Stimulated activated CD4-positive, alpha-beta T cell treated with anti-CD3 and anti-CD28 coated beads, TNF-alpha, amount 100 ng/mL, for 1 hour (primary cell): ENCODE measurements at regions not wholly inside any gene's neighbourhood (a gene's known extent, or its start where the extent isn't known, plus 50 kb on each side); places are given as distances from the start of the nearest gene placed in this dataset.
"Not testable (repeated sequence)": the region's sequence is repeated elsewhere in the genome, so short reads cannot be mapped to it uniquely, and the experiment has no call there.

ENCODE experiments used
- DNase-seq, 3 donors: peaks; one replicate each; pipeline ENCODE4 v3.0.0-alpha.2; 2020; ENCODE audit warnings: low read depth in 3 of 3, low spot score in 1 of 3

DNA sequence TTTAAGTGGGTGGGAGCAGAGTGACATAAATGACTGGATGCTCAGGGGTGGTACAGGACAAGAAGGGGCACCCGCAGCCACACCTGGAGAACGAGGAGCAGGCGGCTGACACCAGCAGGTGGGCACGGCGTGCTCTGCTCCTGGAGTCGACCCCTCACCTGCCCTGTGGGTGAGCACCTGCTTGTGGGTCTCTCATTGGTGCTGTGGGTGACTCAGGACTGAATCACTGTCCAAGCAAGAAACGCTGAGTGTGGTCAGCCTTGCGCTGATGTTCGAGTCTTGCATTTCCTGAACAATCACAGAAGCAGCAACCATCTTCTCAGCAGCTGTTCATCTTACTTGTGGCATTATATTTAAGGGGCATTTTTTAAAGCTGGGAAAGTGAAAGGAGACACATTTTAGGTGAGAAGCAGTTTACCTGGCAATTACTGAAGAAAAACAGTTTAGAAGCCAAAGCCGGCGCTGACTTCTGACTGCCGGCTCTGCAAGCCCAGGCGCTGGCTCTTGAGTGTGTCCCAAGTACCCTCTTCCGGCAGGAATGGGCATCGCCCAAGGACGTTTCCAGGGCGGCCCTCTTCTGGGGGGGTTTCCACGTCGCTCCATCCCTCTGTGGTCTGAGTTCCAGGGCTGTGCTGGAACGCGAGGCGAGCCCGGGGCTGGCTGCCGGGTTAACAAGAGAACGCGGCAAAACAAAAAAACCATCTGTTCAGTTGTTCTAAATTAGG is 145.2 kb upstream of the PFKP start:
- DNase-seq = no peak

DNA sequence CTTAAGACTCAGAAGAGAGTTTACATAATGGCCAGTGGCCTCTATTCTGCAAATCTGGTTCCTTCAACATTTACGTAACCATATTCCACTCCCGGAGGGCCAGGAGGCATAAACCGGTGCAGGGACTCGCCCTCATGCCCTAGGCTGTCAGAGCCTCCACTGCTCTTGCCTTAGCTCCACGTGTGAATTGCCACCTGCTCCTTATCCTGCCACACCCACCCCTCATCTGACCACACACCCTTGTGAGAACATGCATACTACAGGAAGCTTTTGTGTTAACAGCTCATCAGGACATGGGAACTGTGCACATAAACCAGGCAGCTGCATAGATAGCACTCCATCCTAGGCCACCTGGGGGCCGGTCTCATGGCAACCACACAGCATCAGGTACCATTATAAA is 146.7 kb upstream of the PFKP start:
- no peak for DNase-seq

- DNase-seq = no peak
These were observed 147.2 kb upstream of the PFKP start for GRCh38 chr10:2920168-2920567.

GRCh38 chr10:2919016-2919415 is 148.3 kb upstream of the PFKP start:
- DNase-seq = no peak

DNA sequence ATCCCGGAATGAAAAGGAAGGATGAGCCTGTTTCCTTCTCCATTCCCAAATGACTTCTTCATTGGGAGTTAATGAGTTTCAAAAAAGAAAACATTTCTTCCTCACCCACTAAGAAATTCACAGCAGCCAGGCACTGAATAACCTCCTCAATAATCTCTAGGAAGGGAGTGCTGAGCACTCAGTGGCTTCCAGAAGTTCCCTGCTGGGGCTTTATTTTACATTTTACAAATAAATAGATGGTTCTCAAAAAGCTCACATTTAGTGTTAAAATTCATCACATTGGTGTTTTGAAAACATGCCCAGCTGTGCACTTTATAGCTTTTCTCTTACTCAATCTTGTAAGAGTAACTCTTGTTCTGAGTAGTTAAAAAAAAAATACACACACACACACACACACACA is 148.9 kb upstream of the PFKP start:
- DNase-seq = no peak

DNA sequence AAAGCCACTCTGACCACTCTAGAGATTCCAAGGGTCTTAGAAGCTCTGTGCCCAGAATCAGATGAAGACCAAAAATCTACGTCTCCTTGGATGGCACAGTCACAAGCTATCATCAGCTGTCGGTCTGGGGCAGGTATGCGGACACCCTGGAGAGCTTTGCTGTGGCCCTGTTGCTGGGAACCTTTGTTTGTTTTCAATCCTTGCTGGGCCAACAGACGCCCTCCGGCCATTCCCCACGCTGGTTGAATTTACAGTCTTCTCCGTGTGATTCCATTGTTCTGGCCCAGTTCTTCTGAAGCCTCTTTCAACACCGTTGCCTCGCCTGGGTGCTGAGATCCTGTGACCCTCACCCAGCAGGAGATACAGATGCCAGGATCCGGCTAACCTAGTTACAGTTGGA is 149.4 kb upstream of the PFKP start:
- DNase-seq = no peak

GRCh38 chr10:2915412-2915811 is 151.9 kb upstream of the PFKP start:
- no peak for DNase-seq

GRCh38 chr10:2914741-2915140 is 152.6 kb upstream of the PFKP start:
- DNase-seq = no peak

DNA sequence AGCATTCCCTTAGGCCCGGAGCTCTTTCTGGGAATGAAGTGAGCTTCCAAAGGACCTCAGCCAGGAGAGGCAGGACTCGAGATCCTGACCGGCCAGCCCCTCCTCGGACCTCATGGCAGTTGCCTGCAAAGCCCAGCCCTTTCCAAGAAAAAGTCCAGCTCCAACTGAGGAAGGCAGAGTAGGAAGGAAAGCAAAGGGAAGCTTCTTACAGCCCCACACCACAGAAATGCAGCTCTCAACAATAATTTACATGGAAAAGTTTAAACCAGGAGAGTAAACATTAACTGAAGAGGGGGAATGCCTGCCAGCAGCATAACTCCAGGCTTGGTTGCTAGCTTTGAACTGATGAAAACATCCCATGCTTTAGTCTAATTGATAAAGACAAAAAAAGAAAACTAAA is 153.9 kb upstream of the PFKP start:
- no peak for DNase-seq

GRCh38 chr10:2910656-2911055 is 156.7 kb upstream of the PFKP start:
- DNase-seq = no peak

GRCh38 chr10:2909921-2910320 is 157.4 kb upstream of the PFKP start:
- DNase-seq = no peak

GRCh38 chr10:2908851-2909630 is 158.3 kb upstream of the PFKP start:
- no peak for DNase-seq

DNA sequence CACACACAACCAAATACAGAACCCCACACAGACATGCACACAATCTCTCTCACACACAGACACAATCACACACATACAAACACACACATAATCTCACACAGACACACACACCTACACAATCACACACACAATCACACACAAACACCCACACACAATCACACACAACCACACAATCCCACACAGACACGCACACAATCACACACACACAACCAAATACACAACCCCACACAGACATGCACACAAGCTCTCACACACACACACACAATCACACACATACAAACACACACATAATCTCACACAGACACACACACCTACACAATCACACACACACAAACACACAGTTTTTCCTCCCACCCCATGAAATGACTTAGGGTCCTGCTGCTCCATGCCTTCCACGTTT is 160.4 kb upstream of the PFKP start:
- no peak for DNase-seq

GRCh38 chr10:2905851-2906250 is 161.5 kb upstream of the PFKP start:
- DNase-seq = no peak

GRCh38 chr10:2900530-2900929 is 166.8 kb upstream of the PFKP start:
- no peak for DNase-seq

- no peak for DNase-seq
These were observed 167.9 kb upstream of the PFKP start for GRCh38 chr10:2899246-2899951.

- DNase-seq = no peak
These were observed 168.9 kb upstream of the PFKP start for GRCh38 chr10:2898509-2898860.

- DNase-seq = no peak
These were observed 169.5 kb upstream of the PFKP start for GRCh38 chr10:2897619-2898508.

DNA sequence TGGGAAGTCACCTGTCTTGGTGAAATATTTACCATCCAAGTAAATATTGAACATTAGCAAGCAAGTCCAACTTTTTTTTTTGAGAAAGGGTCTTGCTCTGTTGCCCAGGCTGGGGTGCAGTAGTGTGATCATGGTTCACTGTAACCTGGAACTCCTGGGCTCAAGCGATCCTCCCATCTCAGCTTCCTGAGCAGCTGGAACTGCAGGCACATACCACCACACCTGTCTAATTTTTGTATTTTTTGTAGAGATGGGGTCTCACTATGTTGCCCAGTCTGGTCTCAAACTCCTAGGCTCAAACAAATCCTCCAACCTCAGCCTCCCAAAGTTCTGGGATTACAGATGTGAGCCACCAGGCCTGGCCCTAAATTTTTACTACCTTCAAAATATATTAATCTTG is 171.0 kb upstream of the PFKP start:
- DNase-seq = not testable (repeated sequence)

DNA sequence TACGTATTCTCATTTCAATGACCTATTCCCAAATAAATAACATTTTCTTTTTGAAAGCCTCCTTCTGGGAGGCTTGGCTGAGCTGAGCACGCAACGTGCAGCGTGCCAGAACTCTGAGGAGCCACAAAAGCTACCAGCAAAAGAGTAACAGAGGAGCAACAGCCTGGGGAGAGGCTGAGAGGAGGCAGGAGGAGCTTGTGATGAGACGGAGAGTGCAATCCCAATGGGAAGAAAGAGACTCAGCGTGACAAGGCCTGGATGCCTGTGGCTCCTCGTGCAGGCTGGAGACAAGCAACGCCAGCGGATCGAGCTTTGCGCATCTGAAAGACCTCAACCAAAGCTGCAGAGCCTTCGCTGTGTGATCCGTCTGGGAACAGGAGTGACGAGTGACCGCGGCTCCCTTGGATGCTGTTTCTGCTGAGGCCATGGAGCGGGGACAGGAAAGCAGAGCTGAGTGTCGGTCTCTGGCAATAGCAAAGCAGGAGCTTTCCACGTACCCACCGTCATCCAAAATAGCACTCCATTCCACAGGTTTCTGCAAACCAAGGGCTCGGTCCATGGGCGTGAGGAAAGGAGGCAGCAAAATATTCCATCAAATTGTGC is 171.7 kb upstream of the PFKP start:
- no peak for DNase-seq

GRCh38 chr10:2893991-2894390 is 173.4 kb upstream of the PFKP start:
- no peak for DNase-seq
